DOHH2 (cell line): ENCODE measurements at regions not wholly inside any gene's neighbourhood (a gene's known extent, or its start where the extent isn't known, plus 50 kb on each side); places are given as distances from the start of the nearest gene placed in this dataset.

Experiments used
- EZH2phosphoT487 ChIP-seq: fragments of 200-600 bp; sonication (generic); IDR thresholded peaks from 2 replicates; pipeline ENCODE4 v1.6.1; 2017; ENCODE audit warnings: borderline replicate concordance, mild to moderate bottlenecking, antibody characterized with exemption, low read length, moderate library complexity, mixed read lengths
- TF ChIP-seq, protein P1 (sequence below): fragments of 200-600 bp; sonication (generic); IDR thresholded peaks from one replicate; pipeline ENCODE4 v1.5.1; 2014; ENCODE audit warnings: antibody characterized with exemption, mild to moderate bottlenecking, low read depth, low read length; ENCODE audit not compliant: poor library complexity, severe bottlenecking

DNA sequence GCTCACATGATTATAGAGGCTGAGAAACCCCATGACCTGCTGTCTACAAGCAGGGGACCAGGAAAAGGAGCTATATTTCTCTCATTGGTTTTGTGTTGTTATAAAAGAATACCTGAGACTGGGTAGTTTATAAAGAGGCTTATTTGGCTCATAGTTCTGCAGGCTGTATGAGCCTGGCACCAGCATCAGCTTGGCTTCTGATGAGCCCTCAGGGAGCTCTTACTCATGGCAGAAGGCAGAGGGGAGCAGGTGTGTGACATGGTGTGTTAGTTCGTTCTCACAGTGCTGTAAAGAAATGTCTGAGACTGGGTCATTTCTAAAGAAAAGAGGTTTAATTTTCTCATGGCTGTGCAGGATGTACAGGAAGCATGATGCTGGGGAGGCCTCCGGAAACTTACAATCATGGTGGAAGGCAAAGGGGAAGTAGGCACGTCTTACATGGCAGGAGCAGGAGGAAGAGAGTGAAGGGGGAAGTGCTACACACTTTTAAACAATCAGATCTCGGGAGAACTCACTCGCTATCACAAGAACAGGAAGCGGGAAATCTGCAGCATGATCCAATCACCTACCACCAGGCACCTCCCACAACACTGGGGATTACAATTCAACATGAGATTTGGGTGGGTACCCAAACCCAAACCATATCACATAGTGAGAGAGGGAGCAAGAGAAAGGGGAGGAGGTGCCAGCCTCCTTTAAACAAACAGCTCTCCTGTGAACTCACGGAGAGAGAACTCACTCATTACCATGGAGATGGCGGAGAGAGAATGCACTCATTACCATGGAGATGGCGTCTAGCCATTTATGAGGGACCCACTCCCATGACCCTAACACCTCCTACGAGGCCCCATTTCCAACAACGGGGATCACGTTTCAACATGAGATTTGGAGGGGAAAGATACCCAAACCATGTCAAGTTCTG lies 133.4 kb downstream of the JCAD start:
- TF ChIP-seq, protein P1, sequence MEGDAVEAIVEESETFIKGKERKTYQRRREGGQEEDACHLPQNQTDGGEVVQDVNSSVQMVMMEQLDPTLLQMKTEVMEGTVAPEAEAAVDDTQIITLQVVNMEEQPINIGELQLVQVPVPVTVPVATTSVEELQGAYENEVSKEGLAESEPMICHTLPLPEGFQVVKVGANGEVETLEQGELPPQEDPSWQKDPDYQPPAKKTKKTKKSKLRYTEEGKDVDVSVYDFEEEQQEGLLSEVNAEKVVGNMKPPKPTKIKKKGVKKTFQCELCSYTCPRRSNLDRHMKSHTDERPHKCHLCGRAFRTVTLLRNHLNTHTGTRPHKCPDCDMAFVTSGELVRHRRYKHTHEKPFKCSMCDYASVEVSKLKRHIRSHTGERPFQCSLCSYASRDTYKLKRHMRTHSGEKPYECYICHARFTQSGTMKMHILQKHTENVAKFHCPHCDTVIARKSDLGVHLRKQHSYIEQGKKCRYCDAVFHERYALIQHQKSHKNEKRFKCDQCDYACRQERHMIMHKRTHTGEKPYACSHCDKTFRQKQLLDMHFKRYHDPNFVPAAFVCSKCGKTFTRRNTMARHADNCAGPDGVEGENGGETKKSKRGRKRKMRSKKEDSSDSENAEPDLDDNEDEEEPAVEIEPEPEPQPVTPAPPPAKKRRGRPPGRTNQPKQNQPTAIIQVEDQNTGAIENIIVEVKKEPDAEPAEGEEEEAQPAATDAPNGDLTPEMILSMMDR, result no peak
- no peak for TF ChIP-seq EZH2phosphoT487
